DND-41 (cell line): ENCODE measurements at regions not wholly inside any gene's neighbourhood (a gene's known extent, or its start where the extent isn't known, plus 50 kb on each side); places are given as distances from the start of the nearest gene placed in this dataset.

Experiments
- ATAC-seq: fragments of 200-7000 bp; cut with Tn5 transposase; 3 replicates; pipeline ENCODE4 v1.9.1; 2021; ENCODE audit warnings: low read depth; ENCODE audit not compliant: insufficient read depth
- DNase-seq: peaks from one replicate; pipeline ENCODE4 v3.0.0-alpha.2; 2020
- H2AFZ ChIP-seq: 2 replicates; pipeline ENCODE4 v1.6.0; 2012; ENCODE audit warnings: low read depth, low read length
- H3K27ac ChIP-seq: 2 replicates; pipeline ENCODE4 v1.5.1; 2012; ENCODE audit warnings: low read length, inconsistent platforms
- H3K27me3 ChIP-seq: fragments of 200-600 bp; sonication (generic); 2 replicates; pipeline ENCODE4 v1.6.0; 2012; ENCODE audit warnings: low read length, mild to moderate bottlenecking, inconsistent platforms; ENCODE audit not compliant: insufficient read depth, poor library complexity
- H3K36me3 ChIP-seq: 2 replicates; pipeline ENCODE4 v1.5.1; 2012; ENCODE audit warnings: low read length, inconsistent platforms; ENCODE audit not compliant: insufficient read depth
- H3K4me1 ChIP-seq: 2 replicates; pipeline ENCODE4 v1.5.1; 2012; ENCODE audit warnings: mild to moderate bottlenecking, low read length; ENCODE audit not compliant: insufficient read depth
- H3K4me2 ChIP-seq: 2 replicates; pipeline ENCODE4 v1.6.0; 2012; ENCODE audit warnings: mild to moderate bottlenecking, moderate library complexity, low read length, inconsistent platforms; ENCODE audit not compliant: insufficient read depth
- H3K4me3 ChIP-seq, 2 experiments: fragments of 200-600 bp in 1 of 2; shearing (Covaris generic) in 1 of 2; 2 replicates each; pipeline ENCODE4 v1.5.1; 2012 to 2016; ENCODE audit warnings: inconsistent platforms in 2 of 2, low read length in 2 of 2, mild to moderate bottlenecking in 2 of 2, low read depth in 1 of 2, moderate library complexity in 1 of 2
- H3K79me2 ChIP-seq: 2 replicates; pipeline ENCODE4 v1.6.0; 2012; ENCODE audit warnings: low read length, inconsistent platforms; ENCODE audit not compliant: insufficient read depth
- H3K9ac ChIP-seq: 2 replicates; pipeline ENCODE4 v1.6.0; 2012; ENCODE audit warnings: low read depth, mild to moderate bottlenecking, inconsistent platforms, low read length, moderate library complexity
- H3K9me3 ChIP-seq: 2 replicates; pipeline ENCODE4 v1.5.1; 2012; ENCODE audit warnings: low read length, moderate library complexity, mild to moderate bottlenecking, inconsistent platforms; ENCODE audit not compliant: insufficient read depth, severe bottlenecking
- H4K20me1 ChIP-seq: 2 replicates; pipeline ENCODE4 v1.6.0; 2012; ENCODE audit warnings: low read length; ENCODE audit not compliant: insufficient read depth
- EZH2 ChIP-seq: IDR thresholded peaks from 3 replicates; pipeline ENCODE4 v1.6.1; 2012; ENCODE audit warnings: borderline replicate concordance, low read depth, mild to moderate bottlenecking, moderate library complexity, low read length, inconsistent platforms; ENCODE audit not compliant: severe bottlenecking
- TF ChIP-seq, protein P1 (sequence below): IDR thresholded peaks from 2 replicates; pipeline ENCODE4 v1.5.1; 2012; ENCODE audit warnings: borderline replicate concordance, low read length, moderate library complexity, mild to moderate bottlenecking; ENCODE audit not compliant: poor library complexity, severe bottlenecking; ENCODE audit errors: extremely low read depth

DNA sequence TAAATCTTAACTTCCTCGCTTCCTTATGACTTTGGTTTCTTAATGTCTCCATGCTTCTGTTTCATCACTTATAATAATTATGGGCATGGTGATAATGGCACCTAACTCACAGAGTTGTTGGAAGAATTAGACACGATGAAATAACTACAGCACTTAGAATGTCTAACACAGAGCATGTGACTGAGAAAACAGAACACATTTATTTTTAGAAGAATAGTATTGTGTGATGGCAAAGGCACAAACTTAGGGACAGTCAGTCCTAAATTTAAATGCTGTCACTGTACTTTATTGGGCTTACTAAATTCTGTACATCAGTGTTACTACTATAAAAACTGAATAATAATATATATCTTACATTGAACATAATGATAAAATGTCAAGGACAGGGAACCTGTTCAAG, 391.1 kb upstream of the JAG1 start:
- Histone ChIP-seq H2AFZ (no peak overlapping the region), H3K27ac (no peak overlapping the region), H3K9me3 (no peaks in the 10 kb centered on the region), H3K36me3 (no peaks in the 10 kb centered on the region), H3K27me3 (no peaks in the 10 kb centered on the region), H3K4me3 (no peak overlapping the region), H3K4me1 (no peaks in the 10 kb centered on the region), H4K20me1 (no peaks in the 10 kb centered on the region), H3K79me2 (no peaks in the 10 kb centered on the region), H3K4me2 (no peak overlapping the region), H3K9ac (no peak overlapping the region)
- DNase-seq = no peak
- TF ChIP-seq EZH2 = no peak
- TF ChIP-seq, protein P1, sequence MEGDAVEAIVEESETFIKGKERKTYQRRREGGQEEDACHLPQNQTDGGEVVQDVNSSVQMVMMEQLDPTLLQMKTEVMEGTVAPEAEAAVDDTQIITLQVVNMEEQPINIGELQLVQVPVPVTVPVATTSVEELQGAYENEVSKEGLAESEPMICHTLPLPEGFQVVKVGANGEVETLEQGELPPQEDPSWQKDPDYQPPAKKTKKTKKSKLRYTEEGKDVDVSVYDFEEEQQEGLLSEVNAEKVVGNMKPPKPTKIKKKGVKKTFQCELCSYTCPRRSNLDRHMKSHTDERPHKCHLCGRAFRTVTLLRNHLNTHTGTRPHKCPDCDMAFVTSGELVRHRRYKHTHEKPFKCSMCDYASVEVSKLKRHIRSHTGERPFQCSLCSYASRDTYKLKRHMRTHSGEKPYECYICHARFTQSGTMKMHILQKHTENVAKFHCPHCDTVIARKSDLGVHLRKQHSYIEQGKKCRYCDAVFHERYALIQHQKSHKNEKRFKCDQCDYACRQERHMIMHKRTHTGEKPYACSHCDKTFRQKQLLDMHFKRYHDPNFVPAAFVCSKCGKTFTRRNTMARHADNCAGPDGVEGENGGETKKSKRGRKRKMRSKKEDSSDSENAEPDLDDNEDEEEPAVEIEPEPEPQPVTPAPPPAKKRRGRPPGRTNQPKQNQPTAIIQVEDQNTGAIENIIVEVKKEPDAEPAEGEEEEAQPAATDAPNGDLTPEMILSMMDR = no peak
- no peak for ATAC-seq

- TF ChIP-seq, protein P1 = no peak
- no peak for TF ChIP-seq EZH2
- H4K20me1 ChIP-seq = no peaks in the 10 kb centered on the region
- H3K4me3 ChIP-seq = no peak overlapping the region
Measured at GRCh38 chr20:11067359-11067758, 393.6 kb upstream of the JAG1 start.

DNA sequence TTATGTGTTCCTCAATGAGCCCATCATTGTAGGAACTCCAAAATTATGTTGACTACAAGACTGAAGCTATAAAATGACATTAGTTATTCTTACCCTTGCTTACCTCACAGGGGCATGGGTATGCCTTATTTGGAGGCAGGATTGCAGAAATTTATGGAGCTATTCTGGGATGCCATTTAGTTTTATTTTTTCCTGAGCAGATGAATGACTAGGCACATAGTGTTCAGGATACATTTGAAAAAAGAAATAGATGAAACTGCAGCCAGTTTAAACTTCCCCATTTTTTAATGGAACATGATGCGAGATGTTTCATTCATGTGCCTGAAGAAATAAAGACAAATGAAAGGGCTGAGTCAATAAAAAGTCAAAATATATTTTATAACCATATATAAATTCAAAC, 399.2 kb upstream of the JAG1 start:
- H3K9me3 ChIP-seq = no peaks in the 10 kb centered on the region
- H3K9ac ChIP-seq = no peak overlapping the region
- no peak for ATAC-seq

More at GRCh38 chr20:11067359-11067758, 393.6 kb upstream of the JAG1 start:
- Histone ChIP-seq H3K9ac (no peak overlapping the region), H2AFZ (no peak overlapping the region), H3K4me1 (no peaks in the 10 kb centered on the region), H3K27me3 (no peaks in the 10 kb centered on the region), H3K79me2 (no peaks in the 10 kb centered on the region), H3K9me3 (no peaks in the 10 kb centered on the region), H3K36me3 (no peaks in the 10 kb centered on the region), H3K4me2 (no peak overlapping the region), H3K27ac (no peak overlapping the region)
- ATAC-seq (no peak), DNase-seq (no peak)

More for the DNA sequence above, 399.2 kb upstream of the JAG1 start:
- Histone ChIP-seq H3K79me2 (no peaks in the 10 kb centered on the region), H3K4me3 (no peak overlapping the region), H3K27me3 (no peaks in the 10 kb centered on the region), H2AFZ (no peak overlapping the region), H3K4me2 (no peak overlapping the region), H3K36me3 (no peaks in the 10 kb centered on the region), H3K4me1 (no peaks in the 10 kb centered on the region), H4K20me1 (no peaks in the 10 kb centered on the region), H3K27ac (no peak overlapping the region)
- DNase-seq = no peak
- TF ChIP-seq EZH2 = no peak
- TF ChIP-seq, protein P1 = no peak
